ENCODE measurements at regions not wholly inside any gene's neighbourhood (a gene's known extent, or its start where the extent isn't known, plus 50 kb on each side); places are given as distances from the start of the nearest gene placed in this dataset.

GRCh38 chr21:27301220-27301619 is 334.3 kb upstream of the ADAMTS5 start:
- Mint-ChIP-seq H3K27me3 (ENCODE audit: low read depth) (no peaks in the 10 kb centered on the region), H3K4me3 (no peak overlapping the region), H3K36me3 (ENCODE audit: low read depth) (no peaks in the 10 kb centered on the region), H3K27ac (ENCODE audit: unreplicated experiment) (no peak overlapping the region), H3K9me3 (peaks cover 2% of the 10 kb centered on the region), H3K4me1 (no peaks in the 10 kb centered on the region)
- DNase-seq (ENCODE audit: low read depth, low spot score), result no peak
- no peak for TF ChIP-seq CTCF (conservative IDR thresholded peaks at IDR 0.05)

- H3K9me3 Mint-ChIP-seq, result peaks cover 5% of the 10 kb centered on the region
- H3K36me3 Mint-ChIP-seq (ENCODE audit: low read depth), result no peaks in the 10 kb centered on the region
- no peak for DNase-seq (ENCODE audit: low read depth, low spot score)
- TF ChIP-seq CTCF (conservative IDR thresholded peaks at IDR 0.05), result no peak
- no peak overlapping the region for H3K27ac Mint-ChIP-seq (ENCODE audit: unreplicated experiment)
- H3K4me1 Mint-ChIP-seq, result no peaks in the 10 kb centered on the region
- H3K4me3 Mint-ChIP-seq, result no peak overlapping the region
- H3K27me3 Mint-ChIP-seq (ENCODE audit: low read depth), result no peaks in the 10 kb centered on the region
Observed at GRCh38 chr21:27300770-27301169, 333.9 kb upstream of the ADAMTS5 start.

GRCh38 chr21:27298465-27298864 is 331.6 kb upstream of the ADAMTS5 start:
- Mint-ChIP-seq H3K4me1 (no peaks in the 10 kb centered on the region), H3K36me3 (ENCODE audit: low read depth) (no peaks in the 10 kb centered on the region), H3K27ac (ENCODE audit: unreplicated experiment) (no peak overlapping the region), H3K4me3 (no peak overlapping the region), H3K9me3 (peaks cover 5% of the 10 kb centered on the region), H3K27me3 (ENCODE audit: low read depth) (no peaks in the 10 kb centered on the region)
- no peak for TF ChIP-seq CTCF (conservative IDR thresholded peaks at IDR 0.05)
- DNase-seq (ENCODE audit: low read depth, low spot score), result no peak

GRCh38 chr21:27293239-27293638 is 326.4 kb upstream of the ADAMTS5 start:
- no peak for TF ChIP-seq CTCF (conservative IDR thresholded peaks at IDR 0.05)
- Mint-ChIP-seq H3K27me3 (ENCODE audit: low read depth) (no peaks in the 10 kb centered on the region), H3K27ac (ENCODE audit: unreplicated experiment) (no peak overlapping the region), H3K9me3 (peaks cover 10% of the 10 kb centered on the region), H3K36me3 (ENCODE audit: low read depth) (no peaks in the 10 kb centered on the region), H3K4me3 (no peak overlapping the region), H3K4me1 (no peaks in the 10 kb centered on the region)
- DNase-seq (ENCODE audit: low read depth, low spot score), result no peak

GRCh38 chr21:27292783-27293182 is 325.9 kb upstream of the ADAMTS5 start:
- no peak for TF ChIP-seq CTCF (conservative IDR thresholded peaks at IDR 0.05)
- no peaks in the 10 kb centered on the region for H3K4me1 Mint-ChIP-seq
- H3K36me3 Mint-ChIP-seq (ENCODE audit: low read depth), result no peaks in the 10 kb centered on the region
- no peaks in the 10 kb centered on the region for H3K27me3 Mint-ChIP-seq (ENCODE audit: low read depth)
- H3K27ac Mint-ChIP-seq (ENCODE audit: unreplicated experiment), result no peak overlapping the region
- no peak for DNase-seq (ENCODE audit: low read depth, low spot score)
- H3K9me3 Mint-ChIP-seq, result peaks cover 13% of the 10 kb centered on the region
- H3K4me3 Mint-ChIP-seq, result no peak overlapping the region

GRCh38 chr21:27292229-27292628 is 325.3 kb upstream of the ADAMTS5 start:
- Mint-ChIP-seq H3K36me3 (ENCODE audit: low read depth) (no peaks in the 10 kb centered on the region), H3K27ac (ENCODE audit: unreplicated experiment) (no peak overlapping the region), H3K9me3 (peaks cover 13% of the 10 kb centered on the region), H3K4me3 (no peak overlapping the region), H3K27me3 (ENCODE audit: low read depth) (no peaks in the 10 kb centered on the region), H3K4me1 (no peaks in the 10 kb centered on the region)
- DNase-seq (ENCODE audit: low read depth, low spot score), result no peak
- no peak for TF ChIP-seq CTCF (conservative IDR thresholded peaks at IDR 0.05)

All from neural crest cell (in vitro differentiated cells).